ENCODE measurements at regions not wholly inside any gene's neighbourhood (a gene's known extent, or its start where the extent isn't known, plus 50 kb on each side); places are given as distances from the start of the nearest gene placed in this dataset.

DNA sequence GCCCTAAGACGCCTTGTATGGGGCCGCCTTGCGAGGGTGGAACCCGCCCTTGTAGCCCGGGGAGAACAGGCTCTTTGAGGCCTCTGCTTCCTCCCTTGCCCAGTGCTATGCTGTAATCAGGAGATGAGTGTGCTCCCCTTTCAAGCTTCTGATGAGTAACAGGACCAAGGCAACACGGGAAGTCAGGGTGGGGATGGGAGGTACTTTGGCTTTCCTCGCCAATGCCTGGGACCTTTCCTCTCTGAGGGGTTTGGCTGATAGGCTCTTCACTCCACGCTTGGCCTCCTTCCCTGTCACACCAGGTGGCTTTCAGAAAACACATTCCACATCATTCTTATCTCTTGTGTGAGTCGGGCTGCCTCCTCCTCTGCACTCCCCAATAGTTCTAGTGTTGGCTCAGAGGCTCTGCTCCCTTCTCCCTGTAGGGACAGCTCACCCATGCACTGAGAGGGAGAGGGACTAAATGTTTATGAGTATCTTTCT is 223.7 kb upstream of the TRIB2 start:
- Histone ChIP-seq H3K27ac (no peak overlapping the region), H3K4me3 (no peak overlapping the region), H3K27me3 (no peaks in the 10 kb centered on the region), H3K4me1 (no peaks in the 10 kb centered on the region), H3K36me3 (no peaks in the 10 kb centered on the region), H3K9me3 (no peaks in the 10 kb centered on the region)
- 58% methylated on average over 9 of the region's 9 CpGs for WGBS
- TF ChIP-seq EP300 (IDR thresholded peaks at IDR 0.05) (no peak), POLR2AphosphoS5 (IDR thresholded peaks at IDR 0.05) (no peak), POLR2A (IDR thresholded peaks at IDR 0.05) (no peak)
- TF ChIP-seq, protein P1, sequence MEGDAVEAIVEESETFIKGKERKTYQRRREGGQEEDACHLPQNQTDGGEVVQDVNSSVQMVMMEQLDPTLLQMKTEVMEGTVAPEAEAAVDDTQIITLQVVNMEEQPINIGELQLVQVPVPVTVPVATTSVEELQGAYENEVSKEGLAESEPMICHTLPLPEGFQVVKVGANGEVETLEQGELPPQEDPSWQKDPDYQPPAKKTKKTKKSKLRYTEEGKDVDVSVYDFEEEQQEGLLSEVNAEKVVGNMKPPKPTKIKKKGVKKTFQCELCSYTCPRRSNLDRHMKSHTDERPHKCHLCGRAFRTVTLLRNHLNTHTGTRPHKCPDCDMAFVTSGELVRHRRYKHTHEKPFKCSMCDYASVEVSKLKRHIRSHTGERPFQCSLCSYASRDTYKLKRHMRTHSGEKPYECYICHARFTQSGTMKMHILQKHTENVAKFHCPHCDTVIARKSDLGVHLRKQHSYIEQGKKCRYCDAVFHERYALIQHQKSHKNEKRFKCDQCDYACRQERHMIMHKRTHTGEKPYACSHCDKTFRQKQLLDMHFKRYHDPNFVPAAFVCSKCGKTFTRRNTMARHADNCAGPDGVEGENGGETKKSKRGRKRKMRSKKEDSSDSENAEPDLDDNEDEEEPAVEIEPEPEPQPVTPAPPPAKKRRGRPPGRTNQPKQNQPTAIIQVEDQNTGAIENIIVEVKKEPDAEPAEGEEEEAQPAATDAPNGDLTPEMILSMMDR (IDR thresholded peaks at IDR 0.05): no peak
- DNase-seq (ENCODE audit: low spot score in 2 of 2): no peak

DNA sequence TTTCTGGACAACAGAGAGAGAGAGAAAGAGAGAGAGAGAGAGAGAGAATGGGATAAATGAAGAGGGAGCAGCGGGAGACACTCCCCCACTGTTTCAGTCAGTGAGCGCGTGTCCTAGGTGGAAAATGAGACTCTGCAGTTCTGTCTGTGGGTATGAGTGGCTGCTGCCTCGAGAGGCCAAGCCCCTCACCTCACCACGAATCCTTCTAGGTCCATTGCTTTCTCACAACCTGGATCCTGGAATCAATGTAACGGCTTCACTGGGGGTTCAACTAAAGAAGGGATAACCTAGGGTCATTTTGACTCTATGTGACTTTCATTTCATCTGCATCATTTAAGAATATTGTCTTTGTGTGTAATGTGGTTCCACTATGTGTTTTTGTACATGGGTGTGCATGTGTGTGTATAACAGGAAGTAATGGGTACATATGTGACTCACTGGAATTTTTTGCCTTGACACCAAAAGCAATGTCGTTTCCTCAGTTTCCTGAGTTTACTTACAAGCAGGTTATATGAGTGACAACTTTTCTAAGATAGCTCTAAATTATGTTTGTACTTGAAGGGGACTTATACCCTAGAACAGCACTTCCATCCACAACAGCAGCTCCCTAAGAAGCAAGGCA is 221.4 kb upstream of the TRIB2 start:
- H3K36me3 ChIP-seq: no peaks in the 10 kb centered on the region
- no peaks in the 10 kb centered on the region for H3K4me1 ChIP-seq
- H3K27me3 ChIP-seq: no peaks in the 10 kb centered on the region
- TF ChIP-seq POLR2A (IDR thresholded peaks at IDR 0.05) (no peak), POLR2AphosphoS5 (IDR thresholded peaks at IDR 0.05) (no peak)
- TF ChIP-seq, protein P1 (IDR thresholded peaks at IDR 0.05): no peak
- no peak for DNase-seq (ENCODE audit: low spot score in 2 of 2)
- H3K27ac ChIP-seq: no peak overlapping the region
- H3K4me3 ChIP-seq: no peak overlapping the region
- 88% methylated on average over 7 of the region's 7 CpGs for WGBS
- no peaks in the 10 kb centered on the region for H3K9me3 ChIP-seq

DNA sequence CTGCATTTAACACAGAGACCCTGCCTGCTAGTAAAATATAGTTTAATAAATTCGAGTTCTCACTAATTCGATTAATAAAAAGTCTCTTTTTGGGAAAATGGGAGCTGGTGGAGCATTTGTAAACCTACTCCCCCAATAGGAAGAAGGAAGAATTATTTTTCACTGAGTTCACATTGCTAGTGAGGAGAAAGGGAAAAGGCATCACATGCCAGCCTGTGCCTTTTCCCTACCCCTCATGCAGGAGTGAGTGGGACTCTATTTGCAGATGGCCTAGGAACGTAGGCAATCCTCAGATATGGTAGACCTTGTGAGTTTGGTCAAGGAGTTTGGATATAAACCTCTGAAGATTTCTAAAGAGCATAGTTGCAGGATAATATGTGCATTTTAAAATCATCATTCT is 218.4 kb upstream of the TRIB2 start:
- WGBS: 77% methylated on average over 3 of the region's 3 CpGs
- no peaks in the 10 kb centered on the region for H3K9me3 ChIP-seq
- no peak overlapping the region for H3K27ac ChIP-seq
- no peak for DNase-seq (ENCODE audit: low spot score in 2 of 2)
- H3K27me3 ChIP-seq: no peaks in the 10 kb centered on the region
- no peaks in the 10 kb centered on the region for H3K36me3 ChIP-seq
- TF ChIP-seq POLR2A (IDR thresholded peaks at IDR 0.05): no peak
- TF ChIP-seq EP300 (IDR thresholded peaks at IDR 0.05): no peak
- no peak for TF ChIP-seq POLR2AphosphoS5 (IDR thresholded peaks at IDR 0.05)
- TF ChIP-seq, protein P1 (IDR thresholded peaks at IDR 0.05): no peak
- H3K4me1 ChIP-seq: peaks cover 9% of the 10 kb centered on the region
- H3K4me3 ChIP-seq: no peak overlapping the region

DNA sequence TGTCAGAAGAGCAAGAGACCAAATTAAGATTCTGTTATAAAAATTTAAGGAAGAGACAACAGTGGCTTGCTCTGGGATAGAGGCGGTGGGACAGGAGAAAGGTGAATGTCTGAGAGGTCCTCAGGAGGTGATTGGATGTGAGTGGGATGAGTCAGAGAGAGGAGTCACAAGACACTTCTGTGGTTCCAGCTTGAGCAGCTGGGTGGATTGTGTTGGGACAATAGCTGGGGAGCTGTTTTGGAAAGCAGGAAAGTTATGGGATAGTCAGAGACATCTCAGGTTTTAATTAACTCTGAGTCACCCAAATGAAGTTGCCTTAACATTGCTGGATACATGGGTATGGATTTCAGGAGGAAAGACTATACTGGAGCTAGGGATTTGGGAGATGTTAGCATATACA is 218.0 kb upstream of the TRIB2 start:
- Histone ChIP-seq H3K4me3 (no peak overlapping the region), H3K4me1 (peaks cover 9% of the 10 kb centered on the region), H3K9me3 (no peaks in the 10 kb centered on the region), H3K27ac (no peak overlapping the region), H3K36me3 (no peaks in the 10 kb centered on the region), H3K27me3 (no peaks in the 10 kb centered on the region)
- 79% methylated on average over 1 of the region's 1 CpG for WGBS
- DNase-seq (ENCODE audit: low spot score in 2 of 2): no peak
- TF ChIP-seq POLR2A (IDR thresholded peaks at IDR 0.05): no peak
- TF ChIP-seq POLR2AphosphoS5 (IDR thresholded peaks at IDR 0.05): no peak
- TF ChIP-seq, protein P1 (IDR thresholded peaks at IDR 0.05): no peak
- TF ChIP-seq EP300 (IDR thresholded peaks at IDR 0.05): no peak

GRCh38 chr2:12500899-12501298 is 215.8 kb upstream of the TRIB2 start:
- H3K36me3 ChIP-seq: no peaks in the 10 kb centered on the region
- TF ChIP-seq POLR2A (IDR thresholded peaks at IDR 0.05) (no peak), POLR2AphosphoS5 (IDR thresholded peaks at IDR 0.05) (no peak), EP300 (IDR thresholded peaks at IDR 0.05) (no peak)
- TF ChIP-seq, protein P1 (IDR thresholded peaks at IDR 0.05): no peak
- no peak for DNase-seq (ENCODE audit: low spot score in 2 of 2)
- 88% methylated on average over 1 of the region's 1 CpG for WGBS
- no peaks in the 10 kb centered on the region for H3K9me3 ChIP-seq
- no peaks in the 10 kb centered on the region for H3K27me3 ChIP-seq
- H3K27ac ChIP-seq: no peak overlapping the region
- peaks cover 9% of the 10 kb centered on the region for H3K4me1 ChIP-seq
- H3K4me3 ChIP-seq: no peak overlapping the region

All from suprapubic skin (tissue), 4 donors.